HCT116 (cell line): ENCODE measurements at regions not wholly inside any gene's neighbourhood (a gene's known extent, or its start where the extent isn't known, plus 50 kb on each side); places are given as distances from the start of the nearest gene placed in this dataset.

Source experiments
- ATAC-seq: fragments of 200-7000 bp; cut with Tn5 transposase; 2 replicates; pipeline ENCODE4 v1.9.1; 2020; ENCODE audit warnings: mild to moderate bottlenecking, moderate library complexity
- BruUV-seq: library from RNA; stranded (reverse); fragments of 400-500 nt; replicated peaks from 2 replicates; lab custom pipeline; 2021; lab: Mats Ljungman, UMichigan
- CTCF ChIA-PET: fragments of 300-600 bp; sonication (Branson Sonifier 250); formaldehyde crosslinking; loops from one replicate; lab custom pipeline; 2021; ENCODE audit warnings: antibody characterized with exemption; lab: Charles Lee
- POLR2A ChIA-PET: fragments of 300-600, 350-600 bp; sonication (Branson Sonifier 250); formaldehyde crosslinking; loops from one replicate; lab custom pipeline; 2021; ENCODE audit warnings: antibody characterized with exemption; lab: Charles Lee
- RAD21 ChIA-PET, 2 experiments: fragments of 300-600 bp; sonication (Branson Sonifier 250); formaldehyde crosslinking; loops; one replicate each; lab custom pipeline; 2023; ENCODE audit warnings: low total read pairs in 2 of 2; ENCODE audit not compliant: uncharacterized antibody in 2 of 2, unreplicated experiment in 2 of 2, low non-redundant PET in 1 of 2; lab: Charles Lee
- DNase-seq: peaks from one replicate; pipeline ENCODE4 v3.0.0-alpha.2; 2010; ENCODE audit warnings: low read depth, low spot score
- H2AFZ ChIP-seq: fragments of 200-600 bp; shearing (Covaris generic), sonication (generic); 2 replicates; pipeline ENCODE4 v1.6.1; 2017; ENCODE audit warnings: low read depth, mixed run types, mixed read lengths, antibody characterized with exemption, low read length; ENCODE audit not compliant: poor library complexity, severe bottlenecking
- H3K27ac ChIP-seq: 2 replicates; pipeline ENCODE4 v1.5.1; 2012; ENCODE audit warnings: low read depth, low read length
- H3K27me3 ChIP-seq: fragments of 200-600 bp; sonication (generic); 2 replicates; pipeline ENCODE4 v1.6.1; 2016; ENCODE audit warnings: mixed run types, low read length, mixed read lengths; ENCODE audit not compliant: insufficient read depth
- H3K36me3 ChIP-seq, 2 experiments: fragments of 200-500 bp in 1 of 2; fragments of 200-600 bp in 1 of 2; sonication (Bioruptor generic) in 1 of 2; sonication (generic) in 1 of 2; 2 replicates each; pipeline versions ENCODE4 v1.5.1 to v1.6.1; 2014 to 2016; ENCODE audit warnings: low read length in 2 of 2, inconsistent platforms in 1 of 2, mixed read lengths in 1 of 2, mixed run types in 1 of 2; ENCODE audit not compliant: insufficient read depth in 2 of 2, control insufficient read depth in 1 of 2
- H3K4me1 ChIP-seq, 2 experiments: fragments of 200-600 bp in 1 of 2; sonication (generic) in 1 of 2; 2 replicates each; pipeline versions ENCODE4 v1.5.1 to v1.6.1; 2012 to 2017; ENCODE audit warnings: low read length in 2 of 2, inconsistent platforms in 1 of 2, mild to moderate bottlenecking in 1 of 2, mixed read lengths in 1 of 2, mixed run types in 1 of 2, moderate library complexity in 1 of 2; ENCODE audit not compliant: insufficient read depth in 2 of 2, control insufficient read depth in 1 of 2
- H3K4me2 ChIP-seq: fragments of 200-600 bp; sonication (generic); 2 replicates; pipeline ENCODE4 v1.6.1; 2017; ENCODE audit warnings: mixed run types, low read length, mixed read lengths
- H3K4me3 ChIP-seq, 2 experiments: fragments of 200-600 bp in 1 of 2; sonication (generic) in 1 of 2; replicated peaks in 1 of 2; 2 replicates each; pipeline ENCODE4 v1.5.1; 2011 to 2016; ENCODE audit warnings: low read length in 2 of 2, control low read depth in 1 of 2, low read depth in 1 of 2, mild to moderate bottlenecking in 1 of 2, mixed read lengths in 1 of 2, mixed run types in 1 of 2
- H3K79me2 ChIP-seq: fragments of 200-600 bp; sonication (generic); 2 replicates; pipeline ENCODE4 v1.6.1; 2017; ENCODE audit warnings: mild to moderate bottlenecking, mixed run types, low read length, moderate library complexity, mixed read lengths; ENCODE audit not compliant: insufficient read depth
- H3K9ac ChIP-seq: fragments of 200-600 bp; sonication (generic); 2 replicates; pipeline ENCODE4 v1.6.1; 2016; ENCODE audit warnings: low read length, mixed read lengths
- H3K9me2 ChIP-seq: fragments of 200-600 bp; sonication (generic), shearing (Covaris generic); 2 replicates; pipeline ENCODE4 v1.6.1; 2017; ENCODE audit warnings: mixed run types, mild to moderate bottlenecking, moderate library complexity; ENCODE audit not compliant: insufficient read depth
- H3K9me3 ChIP-seq, 2 experiments: fragments of 200-500 bp in 1 of 2; fragments of 200-600 bp in 1 of 2; sonication (Bioruptor generic) in 1 of 2; sonication (generic) in 1 of 2; 2 replicates each; pipeline ENCODE4 v1.6.1; 2014 to 2017; ENCODE audit warnings: low read length in 2 of 2, mixed read lengths in 2 of 2, inconsistent platforms in 1 of 2, low read depth in 1 of 2, mild to moderate bottlenecking in 1 of 2, mixed run types in 1 of 2, moderate library complexity in 1 of 2; ENCODE audit not compliant: control insufficient read depth in 1 of 2, insufficient read depth in 1 of 2
- H4K20me1 ChIP-seq: fragments of 200-600 bp; sonication (generic), shearing (Covaris generic); 2 replicates; pipeline ENCODE4 v1.6.1; 2017; ENCODE audit warnings: mixed run types, mild to moderate bottlenecking, moderate library complexity; ENCODE audit not compliant: insufficient read depth
- ATF3 ChIP-seq: IDR thresholded peaks from 2 replicates; pipeline ENCODE4 v1.6.1; 2012
- CBX3 ChIP-seq: IDR thresholded peaks from 2 replicates; pipeline ENCODE4 v1.6.1; 2012; ENCODE audit warnings: low read depth
- CEBPB ChIP-seq: IDR thresholded peaks from 2 replicates; pipeline ENCODE4 v1.6.1; 2012; ENCODE audit warnings: low read depth
- CTCF ChIP-seq, 3 experiments: fragments of 200-600 bp in 1 of 3; sonication (generic) in 1 of 3; IDR thresholded peaks in 2 of 3; conservative IDR thresholded peaks in 1 of 3; 2 replicates each; pipeline ENCODE4 v1.5.1; 2012 to 2017; ENCODE audit warnings: low read depth in 2 of 3, low read length in 2 of 3, antibody characterized with exemption in 1 of 3, borderline replicate concordance in 1 of 3, control low read depth in 1 of 3, mild to moderate bottlenecking in 1 of 3, mixed read lengths in 1 of 3, mixed run types in 1 of 3, moderate library complexity in 1 of 3; ENCODE audit not compliant: insufficient read depth in 1 of 3
- EGR1 ChIP-seq: IDR thresholded peaks from 2 replicates; pipeline ENCODE4 v1.6.1; 2012; ENCODE audit warnings: low read depth
- EZH2 ChIP-seq: fragments of 200-600 bp; sonication (generic); IDR thresholded peaks from 2 replicates; pipeline ENCODE4 v1.6.1; 2017; ENCODE audit warnings: antibody characterized with exemption, mixed run types
- FOSL1 ChIP-seq: IDR thresholded peaks from 2 replicates; pipeline ENCODE4 v1.6.1; 2012; ENCODE audit warnings: low read depth
- MAX ChIP-seq: IDR thresholded peaks from 2 replicates; pipeline ENCODE4 v1.6.1; 2012
- POLR2A ChIP-seq: IDR thresholded peaks from 2 replicates; pipeline ENCODE4 v1.7.0; 2011; ENCODE audit warnings: borderline replicate concordance; ENCODE audit not compliant: insufficient read depth, insufficient read length; ENCODE audit errors: extremely low read depth
- POLR2AphosphoS5 ChIP-seq: IDR thresholded peaks from 2 replicates; pipeline ENCODE4 v1.6.1; 2011; ENCODE audit warnings: mild to moderate bottlenecking, low read depth, low read length, moderate library complexity
- RAD21 ChIP-seq: IDR thresholded peaks from 2 replicates; pipeline ENCODE4 v1.6.1; 2012; ENCODE audit warnings: low read depth, mild to moderate bottlenecking
- SIN3A ChIP-seq: IDR thresholded peaks from 2 replicates; pipeline ENCODE4 v1.6.1; 2012; ENCODE audit warnings: low read depth
- SP1 ChIP-seq: IDR thresholded peaks from 2 replicates; pipeline ENCODE4 v1.6.1; 2012; ENCODE audit warnings: low read depth
- SRF ChIP-seq: IDR thresholded peaks from 2 replicates; pipeline ENCODE4 v1.6.1; 2012; ENCODE audit warnings: low read depth
- YY1 ChIP-seq: IDR thresholded peaks from 2 replicates; pipeline ENCODE4 v1.6.1; 2011; ENCODE audit warnings: low read length, low read depth, moderate library complexity, mild to moderate bottlenecking; ENCODE audit not compliant: insufficient replicate concordance; ENCODE audit errors: extremely low read depth
- ZNF274 ChIP-seq: fragments of 200-500 bp; sonication (Bioruptor generic); IDR thresholded peaks from 2 replicates; pipeline ENCODE4 v1.6.1; 2014; ENCODE audit warnings: mild to moderate bottlenecking, low read depth, low read length, inconsistent platforms
- intact Hi-C: fragments of 100-400 bp; cut with micrococcal nuclease; formaldehyde crosslinking; loops from 2 replicates; pipeline ENCODE4 v1.10.0; 2022
- TF ChIP-seq, protein P1 (sequence below): IDR thresholded peaks from 2 replicates; pipeline ENCODE4 v1.6.1; 2011; ENCODE audit warnings: mild to moderate bottlenecking, low read length, moderate library complexity; ENCODE audit not compliant: insufficient replicate concordance; ENCODE audit errors: extremely low read depth

DNA sequence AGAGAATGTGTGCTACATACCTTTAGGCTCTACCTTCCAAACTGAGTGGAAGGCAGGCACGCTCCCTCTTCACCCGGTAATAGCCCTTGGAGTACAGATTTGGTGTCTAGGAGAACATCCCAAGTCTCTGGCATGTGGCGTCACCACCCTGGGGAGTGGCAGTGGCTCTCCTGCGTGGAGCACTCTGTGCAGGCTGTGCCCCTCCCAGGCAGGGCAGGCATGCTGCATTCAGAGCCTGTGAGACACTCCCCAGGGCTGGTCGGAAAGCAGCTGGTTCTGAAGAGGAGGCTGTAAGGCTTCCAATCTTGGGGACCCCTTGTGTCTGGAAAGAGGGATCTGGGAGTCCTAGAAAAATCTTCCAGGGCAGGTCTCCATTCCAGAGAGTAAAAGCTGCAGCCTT, 193.3 kb downstream of the ANKRD30B start:
- Histone ChIP-seq H3K4me2 (no peak overlapping the region), H3K27ac (no peak overlapping the region), H3K79me2 (no peaks in the 10 kb centered on the region), H3K4me3 (no peak overlapping the region), H3K4me1 (no peaks in the 10 kb centered on the region), H4K20me1 (no peaks in the 10 kb centered on the region), H2AFZ (no peak overlapping the region), H3K9me3 (peaks cover 0 to 8% of the 10 kb centered on the region in 2 experiments; a peak in 2 of 4 replicates), H3K27me3 (no peaks in the 10 kb centered on the region), H3K9ac (no peak overlapping the region), H3K36me3 (no peaks in the 10 kb centered on the region), H3K9me2 (no peaks in the 10 kb centered on the region)
- TF ChIP-seq CBX3: no peak
- TF ChIP-seq ZNF274: no peak
- TF ChIP-seq POLR2AphosphoS5: no peak
- TF ChIP-seq, protein P1, sequence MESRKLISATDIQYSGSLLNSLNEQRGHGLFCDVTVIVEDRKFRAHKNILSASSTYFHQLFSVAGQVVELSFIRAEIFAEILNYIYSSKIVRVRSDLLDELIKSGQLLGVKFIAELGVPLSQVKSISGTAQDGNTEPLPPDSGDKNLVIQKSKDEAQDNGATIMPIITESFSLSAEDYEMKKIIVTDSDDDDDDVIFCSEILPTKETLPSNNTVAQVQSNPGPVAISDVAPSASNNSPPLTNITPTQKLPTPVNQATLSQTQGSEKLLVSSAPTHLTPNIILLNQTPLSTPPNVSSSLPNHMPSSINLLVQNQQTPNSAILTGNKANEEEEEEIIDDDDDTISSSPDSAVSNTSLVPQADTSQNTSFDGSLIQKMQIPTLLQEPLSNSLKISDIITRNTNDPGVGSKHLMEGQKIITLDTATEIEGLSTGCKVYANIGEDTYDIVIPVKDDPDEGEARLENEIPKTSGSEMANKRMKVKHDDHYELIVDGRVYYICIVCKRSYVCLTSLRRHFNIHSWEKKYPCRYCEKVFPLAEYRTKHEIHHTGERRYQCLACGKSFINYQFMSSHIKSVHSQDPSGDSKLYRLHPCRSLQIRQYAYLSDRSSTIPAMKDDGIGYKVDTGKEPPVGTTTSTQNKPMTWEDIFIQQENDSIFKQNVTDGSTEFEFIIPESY: no peak
- no peak for TF ChIP-seq EGR1
- no peak for TF ChIP-seq SP1
- no peak for TF ChIP-seq ATF3
- no peak for TF ChIP-seq CTCF (IDR thresholded peaks at IDR 0.05 in 2 of 3, conservative IDR thresholded peaks at IDR 0.05 in 1 of 3; ENCODE audit: borderline replicate concordance in 1 of 3, insufficient read depth in 1 of 3, low read depth in 2 of 3, low read length in 2 of 3)
- no peak for TF ChIP-seq MAX
- no peak for TF ChIP-seq POLR2A
- no peak for TF ChIP-seq RAD21
- no peak for TF ChIP-seq FOSL1
- TF ChIP-seq EZH2: no peak
- no peak for TF ChIP-seq CEBPB
- no peak for TF ChIP-seq YY1
- no peak for TF ChIP-seq SIN3A
- no peak for TF ChIP-seq SRF
- DNase-seq: no peak
- intact Hi-C loops: no loop called here
- ChIA-PET POLR2A (no interaction called here), CTCF (no interaction called here), RAD21 (no interaction called here)
- ATAC-seq: no peak
- BruUV-seq: no TSS peak
